Pancreas (tissue), 10 donors: ENCODE measurements at regions not wholly inside any gene's neighbourhood (a gene's known extent, or its start where the extent isn't known, plus 50 kb on each side); places are given as distances from the start of the nearest gene placed in this dataset.

ENCODE experiments used
- ATAC-seq, 4 donors: fragments of 200-7000 bp; cut with Tn5 transposase; one replicate each; pipeline versions ENCODE4 v1.8.0 to v1.9.1; 2020; ENCODE audit warnings: mild to moderate bottlenecking in 4 of 4, moderate library complexity in 4 of 4
- DNase-seq, 6 donors: peaks; one replicate each; pipeline ENCODE4 v3.0.0-alpha.2; 2020
- FAIRE-seq: peaks from 2 replicates; lab custom pipeline; 2012; peaks lifted over from hg19 to GRCh38; lab: Jason Lieb, UNC
- H3K27ac ChIP-seq, 4 donors: fragments of 200-600 bp; sonication (generic); 1 replicate in 3 of 4; 2 replicates in 1 of 4; pipeline versions ENCODE4 v1.5.0 to v1.8.0; 2020
- H3K27me3 ChIP-seq, 4 donors: fragments of 200-600 bp; one replicate each; pipeline ENCODE4 v1.8.0; 2021
- H3K36me3 ChIP-seq, 3 donors: fragments of 200-600 bp; sonication (generic) in 1 of 3; one replicate each; pipeline versions ENCODE4 v1.5.0 to v1.8.0; 2020 to 2021
- H3K4me1 ChIP-seq, 3 donors: fragments of 200-600 bp; one replicate each; pipeline ENCODE4 v1.8.0; 2021
- H3K4me3 ChIP-seq, 4 donors: fragments of 200-600 bp; sonication (generic) in 2 of 4; one replicate each; pipeline versions ENCODE4 v1.5.0 to v1.8.0; 2020 to 2021
- H3K9me3 ChIP-seq, 4 donors: fragments of 200-600 bp; one replicate each; pipeline ENCODE4 v1.8.0; 2021
- CTCF ChIP-seq, 4 donors: fragments of 200-600 bp; sonication (generic) in 3 of 4; IDR thresholded peaks; one replicate each; pipeline versions ENCODE4 v1.5.0 to v1.8.0; 2021; ENCODE audit warnings: antibody characterized with exemption in 4 of 4
- WGBS, 2 donors: extraction: QIAGEN DNeasy Blood & Tissue Kit; methylation state at CpG; one replicate each; pipeline ENCODE4 v1.1.7; 2013; 5-methylcytosine and 5-hydroxymethylcytosine counted together
- intact Hi-C, 3 donors: fragments of 100-400 bp; cut with DNase I; formaldehyde crosslinking; loops; one replicate each; pipeline versions ENCODE4 v1.11.1 to v1.14.2; 2022
- donor health status: healthy with polysubstance abuse.
- donor health status: DM: no; HTN: no; CAD: no; lungs with moderate emphysema.
- donor health status: DM: no; HTN: no; CAD: no.
- donor health status: control.
- donor health status: control.
- donor health status: Bipolar disorder and iron deficiency.
- donor health status: DM: yes; HTN: yes; CAD: no.
- donor health status: DM: no; HTN: no; CAD: no.
- donor health status: DM: no; HTN: no; CAD: no.
- donor health status: DM: yes; HTN: yes; CAD: no.

- H3K36me3 ChIP-seq, result no peaks in the 10 kb centered on the region
- DNase-seq (no peak), ATAC-seq (no peak), FAIRE-seq (no peak)
- H3K4me1 ChIP-seq, result no peaks in the 10 kb centered on the region
- TF ChIP-seq CTCF (IDR thresholded peaks at IDR 0.05), result no peak
- H3K9me3 ChIP-seq, result no peaks in the 10 kb centered on the region
- intact Hi-C loops, result no loop called here
- H3K4me3 ChIP-seq, result no peak overlapping the region
- H3K27ac ChIP-seq, result no peak overlapping the region
- H3K27me3 ChIP-seq, result no peaks in the 10 kb centered on the region
- 71 to 85% methylated on average over 3 of the region's 3 CpGs for WGBS, 2 donors
Observed at GRCh38 chr5:159820692-159821091, 95.6 kb upstream of the ADRA1B start.

- FAIRE-seq (no peak), DNase-seq (no peak), ATAC-seq (no peak)
- H3K27me3 ChIP-seq, result no peaks in the 10 kb centered on the region
- no peak for TF ChIP-seq CTCF (IDR thresholded peaks at IDR 0.05)
- no peaks in the 10 kb centered on the region for H3K9me3 ChIP-seq
- H3K4me3 ChIP-seq, result no peak overlapping the region
- no peak overlapping the region for H3K27ac ChIP-seq
- WGBS, 2 donors, result 63 to 70% methylated on average over 9 of the region's 9 CpGs
- no peaks in the 10 kb centered on the region for H3K4me1 ChIP-seq
- intact Hi-C loops, result no loop called here
- H3K36me3 ChIP-seq, result no peaks in the 10 kb centered on the region
Observed at GRCh38 chr5:159821461-159821940, 94.8 kb upstream of the ADRA1B start.

GRCh38 chr5:159824188-159825161, 91.8 kb upstream of the ADRA1B start:
- H3K4me3 ChIP-seq, result no peak overlapping the region
- WGBS, 2 donors, result 48 to 55% methylated on average over 6 of the region's 6 CpGs
- FAIRE-seq (no peak), ATAC-seq (no peak), DNase-seq (no peak)
- TF ChIP-seq CTCF (IDR thresholded peaks at IDR 0.05), result no peak
- H3K4me1 ChIP-seq, result no peaks in the 10 kb centered on the region
- intact Hi-C loops, result no loop called here
- H3K27me3 ChIP-seq, result no peaks in the 10 kb centered on the region
- no peaks in the 10 kb centered on the region for H3K36me3 ChIP-seq
- H3K9me3 ChIP-seq, result no peaks in the 10 kb centered on the region
- no peak overlapping the region for H3K27ac ChIP-seq

- Histone ChIP-seq H3K4me3 (no peak overlapping the region), H3K4me1 (no peaks in the 10 kb centered on the region), H3K36me3 (no peaks in the 10 kb centered on the region), H3K27me3 (no peaks in the 10 kb centered on the region), H3K9me3 (no peaks in the 10 kb centered on the region), H3K27ac (no peak overlapping the region)
- ATAC-seq, result peak in 2 of 4 donors; percentile 18 to 29
- 19 to 21% methylated on average over 3 of the region's 3 CpGs for WGBS, 2 donors
- no peak for TF ChIP-seq CTCF (IDR thresholded peaks at IDR 0.05)
- DNase-seq, result no peak
- intact Hi-C loops, result no loop called here
- FAIRE-seq, result no peak
Observed at GRCh38 chr5:159825551-159826051, 90.7 kb upstream of the ADRA1B start.
